ENCODE measurements at regions not wholly inside any gene's neighbourhood (a gene's known extent, or its start where the extent isn't known, plus 50 kb on each side); places are given as distances from the start of the nearest gene placed in this dataset.

DNA sequence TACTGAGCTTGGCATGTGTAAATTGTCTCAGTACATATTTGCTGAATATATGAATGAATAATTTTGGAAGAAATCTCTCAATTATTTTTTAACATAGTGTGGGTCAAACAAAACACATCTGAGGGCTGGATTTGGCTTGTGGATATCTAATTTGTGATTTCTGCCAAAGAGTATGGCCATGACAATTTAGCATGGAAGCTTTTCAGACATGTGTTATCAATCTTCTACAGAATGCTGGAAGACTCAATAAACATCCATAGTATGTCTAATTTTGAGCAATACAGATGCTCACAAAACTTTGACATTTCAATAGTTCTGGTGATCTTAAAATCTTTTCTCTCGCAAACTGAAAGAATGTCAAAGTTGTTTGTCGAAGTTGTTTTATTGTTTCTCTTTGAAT, 214.1 kb upstream of the ANKH start:
- no peak for DNase-seq

GRCh38 chr5:15082096-15082495, 210.5 kb upstream of the ANKH start:
- no peak for DNase-seq

DNA sequence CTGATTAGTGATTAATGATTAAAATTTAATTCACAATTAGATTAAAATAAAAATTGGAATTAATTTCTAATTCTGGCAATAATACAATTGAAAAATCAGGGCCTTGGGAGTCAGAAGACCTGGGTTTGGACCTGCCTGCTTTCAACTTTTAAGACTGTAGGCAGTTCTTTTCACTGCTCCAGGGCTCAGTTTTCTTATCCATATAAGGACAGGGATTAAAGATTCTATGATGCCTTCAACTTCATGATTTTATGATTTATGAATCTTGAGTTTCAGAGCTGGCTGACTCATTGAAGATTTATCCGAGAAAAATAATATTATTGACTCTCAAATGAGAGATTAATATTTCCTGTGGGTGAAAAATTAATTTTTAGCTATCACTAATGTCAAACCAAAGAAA, 208.6 kb upstream of the ANKH start:
- no peak for DNase-seq

DNA sequence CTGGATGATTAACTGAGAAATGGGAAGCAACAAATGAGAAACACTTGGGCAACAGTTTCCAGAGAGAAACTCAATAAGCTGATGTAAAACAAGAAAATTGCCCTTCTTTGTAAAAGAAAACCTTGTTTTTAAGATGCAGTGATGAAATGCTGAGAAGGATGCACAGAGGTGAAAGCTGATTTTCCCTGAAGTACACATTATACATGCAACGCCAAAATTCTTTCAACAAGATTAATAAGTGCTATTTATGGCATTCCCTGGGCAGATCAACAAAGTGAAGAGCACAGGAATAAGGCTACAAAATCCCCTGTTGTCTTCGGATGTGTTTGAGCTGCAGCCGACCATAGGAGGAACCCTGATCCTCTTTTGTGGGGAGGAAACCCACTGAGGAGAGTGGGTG, 208.0 kb upstream of the ANKH start:
- no peak for DNase-seq

GRCh38 chr5:15074651-15075050, 203.1 kb upstream of the ANKH start:
- no peak for DNase-seq

- no peak for DNase-seq
Measured at GRCh38 chr5:15073453-15073852, 201.9 kb upstream of the ANKH start.

DNA sequence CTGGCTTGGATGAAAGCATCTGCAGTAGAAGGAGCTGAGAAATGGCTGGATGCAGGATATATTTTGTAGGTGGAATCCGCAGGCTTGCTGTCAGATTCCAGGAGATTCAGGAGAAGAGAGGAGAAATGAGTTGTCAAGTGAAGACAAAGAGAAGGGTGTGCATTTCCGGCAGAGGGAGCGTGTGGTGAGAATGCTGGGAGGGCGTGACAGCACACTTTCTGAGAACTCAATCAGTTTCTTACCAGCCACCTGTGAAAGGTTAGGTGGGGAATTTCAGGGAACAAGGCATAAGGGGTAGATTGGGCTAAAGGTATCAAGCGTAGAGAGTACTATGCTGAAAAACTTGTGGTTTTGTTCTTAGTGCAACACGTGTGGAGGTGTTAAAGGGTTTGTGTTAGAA, 199.3 kb upstream of the ANKH start:
- no peak for DNase-seq

DNA sequence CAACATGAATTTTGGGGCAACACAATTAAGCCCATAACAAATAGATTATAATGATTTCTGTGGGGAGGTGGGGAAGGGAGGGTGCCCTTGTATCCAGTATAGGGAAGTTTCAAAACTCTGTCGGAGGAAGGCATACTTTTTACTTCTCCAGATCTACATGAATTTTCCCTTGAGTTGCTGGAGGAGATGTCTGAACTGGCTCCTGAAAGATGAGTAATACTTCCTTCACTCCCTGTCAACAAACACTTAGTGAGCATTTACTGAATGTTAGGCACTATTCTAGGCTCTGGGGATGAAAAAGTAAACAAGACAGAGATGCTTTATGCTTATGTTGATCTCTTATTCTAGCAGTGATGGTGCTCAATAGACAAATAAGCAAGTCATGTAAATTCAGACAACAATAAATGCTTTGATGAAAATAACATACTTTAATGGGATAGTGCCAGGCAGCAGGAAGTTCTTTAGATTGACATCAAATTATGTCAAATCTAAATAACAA, 197.9 kb upstream of the ANKH start:
- no peak for DNase-seq

DNA sequence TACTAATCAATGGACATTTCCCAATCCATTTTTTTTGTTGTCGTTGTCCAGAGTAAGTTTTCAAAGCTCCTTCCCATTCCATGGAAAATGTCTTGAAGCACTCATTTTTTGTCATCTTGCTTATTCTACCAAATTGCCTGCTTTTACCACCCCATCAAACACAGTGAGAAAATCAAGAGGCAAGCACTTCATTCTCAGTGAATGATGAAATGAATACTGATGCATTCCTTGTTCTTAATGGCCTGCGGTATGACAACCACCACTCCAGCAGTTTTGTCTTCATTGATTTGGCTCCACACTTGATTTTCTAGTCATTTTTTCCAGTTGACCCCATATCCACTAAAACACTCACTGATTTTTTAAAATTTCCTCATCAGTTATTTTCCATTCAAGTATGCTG, 193.5 kb upstream of the ANKH start:
- no peak for DNase-seq

- no peak for DNase-seq
Measured at GRCh38 chr5:15064396-15064795, 192.8 kb upstream of the ANKH start.

- DNase-seq = no peak
Measured at GRCh38 chr5:15056988-15057592, 185.5 kb upstream of the ANKH start.

DNA sequence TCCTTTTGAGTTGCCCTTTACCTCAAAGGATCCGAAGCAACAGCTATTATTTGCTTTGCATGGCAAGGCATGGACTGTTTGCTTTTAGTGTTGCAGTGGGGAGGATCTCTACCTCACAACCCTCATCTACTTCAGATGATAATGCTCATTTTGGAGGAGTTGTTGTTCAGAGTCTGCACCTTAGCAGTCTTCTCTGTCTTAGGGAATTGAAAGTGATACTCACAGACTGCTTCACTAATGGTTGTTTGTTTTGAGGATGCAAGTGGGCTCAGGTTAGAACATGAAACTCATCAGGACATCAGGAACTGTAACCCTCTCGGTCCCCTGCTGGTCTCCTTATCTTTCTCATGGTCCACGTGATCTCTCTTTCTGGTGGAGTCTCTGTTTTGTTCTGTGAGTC, 172.9 kb upstream of the ANKH start:
- no peak for DNase-seq

GRCh38 chr5:15037247-15037908, 165.8 kb upstream of the ANKH start:
- DNase-seq = no peak

DNA sequence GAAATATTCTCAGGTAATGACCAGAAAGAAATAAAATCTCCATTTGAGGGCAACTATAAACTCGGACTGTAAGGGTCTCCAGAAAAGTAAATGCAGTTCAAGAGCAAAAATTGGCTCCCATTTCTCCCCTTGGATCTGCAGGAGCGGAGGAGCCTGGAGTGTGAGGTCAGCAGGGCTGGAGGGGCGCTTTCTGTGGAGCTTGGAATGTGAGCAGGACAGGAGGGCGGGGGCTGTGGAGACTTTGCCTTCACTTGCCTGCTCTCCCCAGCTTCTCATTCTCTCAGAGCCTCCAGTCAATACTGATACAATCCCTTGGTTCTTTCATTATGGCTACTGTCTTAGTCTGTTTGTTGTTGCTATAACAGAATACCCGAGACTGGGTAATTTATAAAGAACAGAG, 162.8 kb upstream of the ANKH start:
- no peak for DNase-seq

GRCh38 chr5:15031180-15031579, 159.6 kb upstream of the ANKH start:
- no peak for DNase-seq

GRCh38 chr5:15027764-15028163, 156.2 kb upstream of the ANKH start:
- no peak for DNase-seq

GRCh38 chr5:15026944-15027343, 155.4 kb upstream of the ANKH start:
- DNase-seq = no peak

GRCh38 chr5:15026011-15026893, 154.7 kb upstream of the ANKH start:
- DNase-seq = no peak

DNA sequence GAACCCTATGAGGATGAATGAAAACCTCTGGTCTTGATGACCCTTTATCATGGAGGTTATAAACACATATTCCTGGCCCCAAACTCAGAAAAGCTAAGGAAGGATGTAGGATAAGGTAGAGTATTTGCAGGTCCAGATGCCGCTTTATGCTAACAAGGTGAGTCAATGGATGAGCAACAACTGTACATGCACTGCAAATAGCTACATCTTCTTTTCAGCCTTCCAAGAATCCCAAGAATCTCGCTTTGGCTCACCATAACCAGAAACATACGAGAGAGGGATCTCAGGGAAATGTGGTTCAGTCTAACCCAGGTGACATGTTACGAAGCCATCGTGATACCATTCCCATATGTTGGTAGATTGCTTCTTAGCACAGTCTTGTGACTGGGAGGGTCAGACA, 152.3 kb upstream of the ANKH start:
- DNase-seq = no peak

DNA sequence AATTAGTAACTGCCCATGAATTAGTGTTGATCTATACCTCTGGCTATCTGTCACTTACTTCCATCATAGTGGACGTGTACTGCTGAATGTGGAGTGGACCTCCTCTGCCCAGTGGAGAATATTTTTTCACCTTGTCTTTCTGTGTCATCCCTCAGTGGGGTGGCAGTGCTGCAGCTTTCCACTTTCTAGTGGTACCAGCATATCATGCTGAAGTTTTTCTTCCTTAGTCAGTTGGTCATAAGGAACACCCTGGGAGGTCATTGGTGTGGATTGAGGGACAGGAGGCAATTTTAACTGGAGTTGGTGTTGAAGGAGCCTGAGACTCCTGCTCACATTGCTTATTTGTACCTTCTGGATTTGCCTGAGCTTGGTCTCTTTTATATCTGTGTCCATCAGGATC, 151.7 kb upstream of the ANKH start:
- DNase-seq = no peak

GRCh38 chr5:15021266-15022046, 149.9 kb upstream of the ANKH start:
- DNase-seq = no peak

GRCh38 chr5:15020736-15021135, 149.2 kb upstream of the ANKH start:
- DNase-seq = no peak

GRCh38 chr5:15014809-15015208, 143.2 kb upstream of the ANKH start:
- no peak for DNase-seq
